GM10248 (cell line): ENCODE measurements at regions not wholly inside any gene's neighbourhood (a gene's known extent, or its start where the extent isn't known, plus 50 kb on each side); places are given as distances from the start of the nearest gene placed in this dataset.

Experiments
- CTCF ChIA-PET: fragments of 300-600 bp; sonication (Branson Sonifier 250); formaldehyde crosslinking; extraction: SDS; loops from one replicate; lab custom pipeline; 2021; ENCODE audit warnings: antibody characterized with exemption; lab: Yijun Ruan, JAX
- POLR2A ChIA-PET: fragments of 350-650 bp; sonication (Branson Sonifier 250); formaldehyde crosslinking; extraction: SDS; loops from one replicate; lab custom pipeline; 2020; ENCODE audit warnings: antibody characterized with exemption; lab: Yijun Ruan, JAX
- DNase-seq: peaks from one replicate; pipeline ENCODE4 v3.0.0; 2012; ENCODE audit errors: extremely low spot score
- CTCF ChIP-seq: IDR thresholded peaks from 2 replicates; pipeline ENCODE4 v1.5.1; 2012; ENCODE audit warnings: mild to moderate bottlenecking, low read depth; ENCODE audit errors: extremely low read depth, missing control alignments, control extremely low read depth

- DNase-seq: no peak
- TF ChIP-seq CTCF: no peak
- POLR2A ChIA-PET: no interaction called here
- CTCF ChIA-PET: no interaction called here
These were observed 121.4 kb upstream of the PCED1B start for GRCh38 chr12:46958053-46958452.

GRCh38 chr12:46958599-46959290 is 120.7 kb upstream of the PCED1B start:
- no peak for DNase-seq

GRCh38 chr12:46959502-46959901 is 119.9 kb upstream of the PCED1B start:
- TF ChIP-seq CTCF: no peak
- ChIA-PET CTCF (no interaction called here), POLR2A (no interaction called here)
- DNase-seq: no peak

More at GRCh38 chr12:46958599-46959290, 120.7 kb upstream of the PCED1B start:
- no peak for TF ChIP-seq CTCF
- CTCF ChIA-PET: no interaction called here
- POLR2A ChIA-PET: no interaction called here

- ChIA-PET POLR2A (no interaction called here), CTCF (no interaction called here)
These were observed 118.7 kb upstream of the PCED1B start for GRCh38 chr12:46960681-46961080.

GRCh38 chr12:46963191-46963590 is 116.2 kb upstream of the PCED1B start:
- no peak for TF ChIP-seq CTCF
- CTCF ChIA-PET: interaction anchor here (1.1 kb wide), 1 partner anchor 30 kb away, joined by 3 read pairs; no protein-coding TSS in a partner anchor
- no peak for DNase-seq
- POLR2A ChIA-PET: no interaction called here

More at GRCh38 chr12:46960681-46961080, 118.7 kb upstream of the PCED1B start:
- no peak for TF ChIP-seq CTCF
- DNase-seq: no peak

- CTCF ChIA-PET: interaction anchor here (1.1 to 1.3 kb wide), 2 partner anchors 31 to 488 kb away, joined by 3 read pairs; no protein-coding TSS in a partner anchor
- POLR2A ChIA-PET: no interaction called here
These were observed 115.1 kb upstream of the PCED1B start for GRCh38 chr12:46963977-46964971.

More at GRCh38 chr12:46963977-46964971, 115.1 kb upstream of the PCED1B start:
- DNase-seq: no peak
- no peak for TF ChIP-seq CTCF
